GM23248 (cell line): ENCODE measurements at regions not wholly inside any gene's neighbourhood (a gene's known extent, or its start where the extent isn't known, plus 50 kb on each side); places are given as distances from the start of the nearest gene placed in this dataset.

Experiments used
- DNase-seq: peaks from one replicate; pipeline ENCODE4 v3.0.0-alpha.2; 2015
- H2AFZ ChIP-seq: fragments of 200-600 bp; sonication (generic); 2 replicates; pipeline ENCODE4 v1.6.1; 2016; ENCODE audit warnings: antibody characterized with exemption
- H3F3A ChIP-seq: fragments of 200-600 bp; sonication (generic); 2 replicates; pipeline ENCODE4 v1.6.1; 2016; ENCODE audit warnings: mild to moderate bottlenecking, antibody characterized with exemption, mixed run types; ENCODE audit not compliant: insufficient read depth
- H3K27ac ChIP-seq: fragments of 200-600 bp; sonication (generic); 2 replicates; pipeline ENCODE4 v1.5.1; 2016; ENCODE audit warnings: mild to moderate bottlenecking
- H3K27me3 ChIP-seq: fragments of 200-600 bp; sonication (generic); replicated peaks from 2 replicates; pipeline ENCODE4 v1.6.1; 2016; ENCODE audit warnings: mild to moderate bottlenecking; ENCODE audit not compliant: insufficient read depth
- H3K36me3 ChIP-seq: fragments of 200-600 bp; sonication (generic); 2 replicates; pipeline ENCODE4 v1.6.1; 2016; ENCODE audit warnings: low read depth, mild to moderate bottlenecking
- H3K4me1 ChIP-seq: fragments of 200-600 bp; sonication (generic); 2 replicates; pipeline ENCODE4 v1.6.1; 2016; ENCODE audit warnings: mild to moderate bottlenecking; ENCODE audit not compliant: insufficient read depth
- H3K4me2 ChIP-seq: fragments of 200-600 bp; sonication (generic); one replicate; pipeline ENCODE4 v1.6.1; 2016; ENCODE audit warnings: mild to moderate bottlenecking; ENCODE audit not compliant: unreplicated experiment
- H3K4me3 ChIP-seq: fragments of 200-600 bp; sonication (generic); 2 replicates; pipeline ENCODE4 v1.5.1; 2016; ENCODE audit warnings: mild to moderate bottlenecking
- H3K79me2 ChIP-seq: fragments of 200-600 bp; sonication (generic); 2 replicates; pipeline ENCODE4 v1.6.1; 2016; ENCODE audit warnings: mild to moderate bottlenecking; ENCODE audit not compliant: insufficient read depth
- H3K9ac ChIP-seq: fragments of 200-600 bp; sonication (generic); 2 replicates; pipeline ENCODE4 v1.6.1; 2016; ENCODE audit warnings: mild to moderate bottlenecking
- H3K9me2 ChIP-seq: fragments of 200-600 bp; sonication (generic); 2 replicates; pipeline ENCODE4 v1.6.1; 2016; ENCODE audit warnings: mixed run types, mild to moderate bottlenecking, moderate library complexity; ENCODE audit not compliant: insufficient read depth
- H3K9me3 ChIP-seq: fragments of 200-600 bp; sonication (generic); one replicate; pipeline ENCODE4 v1.6.1; 2017; ENCODE audit warnings: low read depth
- H4K20me1 ChIP-seq: fragments of 200-600 bp; sonication (generic); 2 replicates; pipeline ENCODE4 v1.6.0; 2016; ENCODE audit not compliant: insufficient read depth
- EZH2 ChIP-seq: fragments of 200-600 bp; sonication (generic); IDR thresholded peaks from 2 replicates; pipeline ENCODE4 v1.6.1; 2018; ENCODE audit warnings: antibody characterized with exemption, mild to moderate bottlenecking; ENCODE audit not compliant: insufficient read depth, poor library complexity, severe bottlenecking
- EZH2phosphoT487 ChIP-seq: fragments of 200-600 bp; sonication (generic); IDR thresholded peaks from 2 replicates; pipeline ENCODE4 v1.6.1; 2018; ENCODE audit warnings: antibody characterized with exemption, moderate library complexity, mild to moderate bottlenecking, low read depth; ENCODE audit not compliant: insufficient read depth
- WGBS, 2 experiments: methylation state at CpG; one replicate each; pipeline ENCODE4 v1.1.6; 2015 to 2017; ENCODE audit warnings: low lambda C conversion rate in 2 of 2, low coverage in 1 of 2; ENCODE audit errors: missing lambda C conversion rate in 2 of 2; 5-methylcytosine and 5-hydroxymethylcytosine counted together
- in situ Hi-C: fragments of 300-500 bp; cut with MboI; formaldehyde crosslinking; loops from 2 replicates; pipeline ENCODE4 v1.15.0; 2020

GRCh38 chr2:38441346-38441745 lies 64.3 kb upstream of the ATL2 start:
- no peak for DNase-seq
- H3K27ac ChIP-seq = no peak overlapping the region
- H3F3A ChIP-seq = peaks cover 6% of the 10 kb centered on the region; the same call in 1 of the 2 replicates
- in situ Hi-C loops = no loop called here
- no peaks in the 10 kb centered on the region for H3K9me3 ChIP-seq
- TF ChIP-seq EZH2phosphoT487 (no peak), EZH2 (no peak)
- H3K4me3 ChIP-seq = no peak overlapping the region
- no peaks in the 10 kb centered on the region for H3K36me3 ChIP-seq
- peaks cover 71% of the 10 kb centered on the region for H3K27me3 ChIP-seq
- H3K79me2 ChIP-seq = no peaks in the 10 kb centered on the region
- H2AFZ ChIP-seq = no peak overlapping the region
- H3K4me1 ChIP-seq = no peaks in the 10 kb centered on the region
- no peaks in the 10 kb centered on the region for H3K9me2 ChIP-seq
- WGBS, 2 experiments = 59 to 60% methylated on average over 7 of the region's 7 CpGs
- no peaks in the 10 kb centered on the region for H4K20me1 ChIP-seq
- no peak overlapping the region for H3K4me2 ChIP-seq
- no peak overlapping the region for H3K9ac ChIP-seq

GRCh38 chr2:38440655-38441054 lies 63.6 kb upstream of the ATL2 start:
- 61 to 71% methylated on average over 5 of the region's 5 CpGs for WGBS, 2 experiments
- TF ChIP-seq EZH2phosphoT487 (no peak), EZH2 (no peak)
- H3K4me3 ChIP-seq = no peak overlapping the region
- in situ Hi-C loops = no loop called here
- no peaks in the 10 kb centered on the region for H3K9me2 ChIP-seq
- no peaks in the 10 kb centered on the region for H3K36me3 ChIP-seq
- H3K4me2 ChIP-seq = no peak overlapping the region
- no peak overlapping the region for H3K9ac ChIP-seq
- H3K4me1 ChIP-seq = no peaks in the 10 kb centered on the region
- no peak overlapping the region for H3K27ac ChIP-seq
- peaks cover 72% of the 10 kb centered on the region for H3K27me3 ChIP-seq
- peaks cover 6% of the 10 kb centered on the region; the same call in 1 of the 2 replicates for H3F3A ChIP-seq
- no peak overlapping the region for H2AFZ ChIP-seq
- no peaks in the 10 kb centered on the region for H4K20me1 ChIP-seq
- no peaks in the 10 kb centered on the region for H3K79me2 ChIP-seq
- no peaks in the 10 kb centered on the region for H3K9me3 ChIP-seq
- no peak for DNase-seq

- H3K27ac ChIP-seq = no peak overlapping the region
- H3K27me3 ChIP-seq = peaks cover 77% of the 10 kb centered on the region
- 22 to 34% methylated on average over 3 of the region's 3 CpGs for WGBS, 2 experiments
These were observed 62.8 kb upstream of the ATL2 start for GRCh38 chr2:38439863-38440262.

GRCh38 chr2:38438883-38439612 lies 62.0 kb upstream of the ATL2 start:
- 9 to 19% methylated on average over 2 of the region's 2 CpGs for WGBS, 2 experiments
- H3K4me1 ChIP-seq = no peaks in the 10 kb centered on the region
- H2AFZ ChIP-seq = no peak overlapping the region
- H3F3A ChIP-seq = peaks cover 6% of the 10 kb centered on the region; the same call in 1 of the 2 replicates
- no peak overlapping the region for H3K4me3 ChIP-seq
- DNase-seq = no peak
- no peaks in the 10 kb centered on the region for H3K36me3 ChIP-seq
- no peak overlapping the region for H3K9ac ChIP-seq
- H3K9me2 ChIP-seq = no peaks in the 10 kb centered on the region
- H3K9me3 ChIP-seq = no peaks in the 10 kb centered on the region
- peaks cover 72% of the 10 kb centered on the region for H3K27me3 ChIP-seq
- no peak overlapping the region for H3K27ac ChIP-seq
- H3K4me2 ChIP-seq = no peak overlapping the region
- in situ Hi-C loops = no loop called here
- TF ChIP-seq EZH2 (no peak), EZH2phosphoT487 (no peak)
- no peaks in the 10 kb centered on the region for H4K20me1 ChIP-seq
- no peaks in the 10 kb centered on the region for H3K79me2 ChIP-seq

More at GRCh38 chr2:38439863-38440262, 62.8 kb upstream of the ATL2 start:
- no peaks in the 10 kb centered on the region for H4K20me1 ChIP-seq
- H2AFZ ChIP-seq = no peak overlapping the region
- H3K4me3 ChIP-seq = no peak overlapping the region
- H3K9ac ChIP-seq = no peak overlapping the region
- TF ChIP-seq EZH2 (no peak), EZH2phosphoT487 (no peak)
- H3K4me2 ChIP-seq = no peak overlapping the region
- no peak for DNase-seq
- H3K36me3 ChIP-seq = no peaks in the 10 kb centered on the region
- H3K79me2 ChIP-seq = no peaks in the 10 kb centered on the region
- in situ Hi-C loops = no loop called here
- peaks cover 6% of the 10 kb centered on the region; the same call in 1 of the 2 replicates for H3F3A ChIP-seq
- H3K9me3 ChIP-seq = no peaks in the 10 kb centered on the region
- no peaks in the 10 kb centered on the region for H3K4me1 ChIP-seq
- H3K9me2 ChIP-seq = no peaks in the 10 kb centered on the region
